Stimulated activated CD4-positive, alpha-beta T cell treated with anti-CD3 and anti-CD28 coated beads, Interleukin-12 subunit alpha, Interleukin-12 subunit beta, amount 100 ng/mL, for 24 hours (primary cell): ENCODE measurements at regions not wholly inside any gene's neighbourhood (a gene's known extent, or its start where the extent isn't known, plus 50 kb on each side); places are given as distances from the start of the nearest gene placed in this dataset.

Source experiments
- DNase-seq, 2 experiments: peaks; one replicate each; pipeline ENCODE4 v3.0.0-alpha.2; 2020; ENCODE audit warnings: low read depth in 2 of 2

DNA sequence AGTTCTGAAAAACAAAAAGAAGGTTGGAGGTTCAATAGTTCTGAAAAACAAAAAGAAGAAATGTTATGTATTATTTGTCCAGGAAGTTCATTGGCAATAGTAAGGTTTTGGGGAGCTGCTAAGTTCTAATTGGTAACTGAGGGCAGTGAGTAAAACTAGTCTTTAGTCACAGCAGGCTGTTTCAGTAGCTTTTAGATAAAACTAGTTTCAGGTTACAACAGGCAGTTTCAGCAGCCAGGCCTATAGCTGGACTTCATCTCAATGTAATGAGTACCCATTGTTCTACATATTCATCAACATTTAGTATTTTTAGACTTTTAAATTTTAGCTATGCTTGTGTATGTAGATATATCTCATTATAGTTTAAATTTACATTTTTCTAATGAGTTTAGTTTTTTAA lies 639.3 kb downstream of the TOX3 start:
- DNase-seq: no peak

DNA sequence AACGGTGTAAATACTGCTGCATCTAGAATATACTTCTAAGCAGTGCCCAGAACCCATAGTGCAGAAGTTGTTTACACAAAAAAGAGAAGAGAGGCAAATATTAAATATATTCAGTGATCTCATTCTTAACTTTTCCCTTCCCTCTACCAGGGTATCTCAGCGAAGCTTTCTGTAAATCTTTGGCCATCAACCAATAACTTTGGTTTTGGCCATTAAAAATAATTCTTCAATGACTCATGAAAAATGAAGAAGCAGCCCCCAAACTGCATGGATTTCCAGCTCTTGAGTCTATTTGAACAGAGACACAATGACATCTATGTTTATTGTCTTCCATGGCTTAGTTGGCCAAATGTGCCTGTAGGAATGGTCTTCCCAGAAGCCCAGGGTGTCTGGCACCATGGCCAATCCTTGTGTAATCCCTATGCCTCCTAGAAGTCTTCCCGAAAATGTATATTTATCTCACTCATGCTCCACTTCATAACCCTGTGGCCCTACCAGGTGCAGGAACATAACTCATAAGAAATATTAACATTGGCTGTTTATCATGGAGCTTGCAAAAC lies 646.6 kb downstream of the TOX3 start:
- no peak for DNase-seq

GRCh38 chr16:51898872-51899271 lies 648.1 kb downstream of the TOX3 start:
- DNase-seq: no peak

DNA sequence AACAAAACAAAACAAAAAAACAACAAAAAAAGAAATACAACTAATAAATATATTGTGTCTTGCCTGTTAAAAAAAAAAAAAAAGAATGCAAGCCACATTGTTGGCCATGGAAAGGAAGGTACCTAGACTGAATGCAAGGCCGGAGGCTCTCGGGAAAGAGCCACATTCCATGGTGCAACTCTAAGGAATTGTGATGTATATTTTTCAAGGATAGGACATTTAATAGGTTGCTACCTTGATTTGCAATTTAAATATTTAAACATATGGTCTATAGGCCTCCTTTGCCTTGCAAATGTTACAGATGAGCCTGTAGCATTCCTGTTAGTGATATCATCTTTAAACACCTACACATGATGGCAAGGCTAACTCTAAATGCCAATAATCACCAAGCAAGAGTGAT lies 650.9 kb downstream of the TOX3 start:
- no peak for DNase-seq

DNA sequence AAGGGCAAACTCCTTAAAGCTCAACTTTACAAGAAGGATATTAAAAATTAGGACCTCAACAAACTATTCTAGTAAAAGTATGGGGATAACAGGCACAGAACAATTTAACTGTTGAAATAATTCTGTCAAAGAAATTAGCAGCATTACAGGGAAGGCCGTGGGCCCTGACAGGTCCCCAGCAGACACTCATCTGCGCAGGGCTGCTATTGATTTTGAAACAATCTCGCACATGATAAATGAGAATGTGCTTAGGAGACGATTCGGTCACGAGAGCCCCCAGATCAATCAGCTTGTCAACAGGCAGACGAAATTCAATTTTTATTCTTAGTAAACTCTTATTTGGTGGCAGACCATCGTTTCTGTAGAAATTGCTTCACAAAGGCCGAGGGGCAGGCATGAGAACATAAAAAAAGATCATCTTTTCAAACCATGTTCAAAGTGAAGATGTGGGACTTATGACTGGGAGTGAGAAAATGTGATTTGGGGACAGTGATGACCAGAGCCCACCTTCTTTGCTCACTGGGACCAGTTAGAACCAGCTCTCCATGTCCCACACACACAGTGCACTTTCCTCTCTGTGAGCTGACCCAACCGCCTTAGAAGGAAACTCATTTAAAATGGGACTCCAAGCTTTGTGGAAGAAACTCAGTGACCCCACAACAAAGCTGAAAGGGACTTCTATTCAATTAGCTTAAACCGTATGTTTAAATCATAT lies 654.5 kb downstream of the TOX3 start:
- DNase-seq: no peak

DNA sequence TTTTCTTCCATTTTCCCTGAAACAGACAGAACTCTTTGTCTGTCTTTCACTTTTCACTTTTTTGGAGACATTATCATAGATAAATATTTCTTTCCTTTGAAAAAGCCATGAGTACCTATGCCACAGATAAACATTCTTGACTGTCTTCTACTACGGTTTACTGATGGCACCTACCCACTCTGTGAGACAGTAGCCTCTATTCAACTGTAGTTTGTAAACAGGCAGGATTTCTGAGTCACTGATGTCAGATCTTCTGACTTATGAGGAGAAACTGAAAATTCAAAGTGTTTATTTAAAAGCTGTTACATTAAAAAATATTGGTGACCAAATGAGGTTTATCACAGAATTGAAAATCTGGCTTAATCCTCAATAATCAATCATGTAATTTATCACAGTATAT lies 658.4 kb downstream of the TOX3 start:
- DNase-seq: no peak

GRCh38 chr16:51888016-51888415 lies 658.9 kb downstream of the TOX3 start:
- no peak for DNase-seq

DNA sequence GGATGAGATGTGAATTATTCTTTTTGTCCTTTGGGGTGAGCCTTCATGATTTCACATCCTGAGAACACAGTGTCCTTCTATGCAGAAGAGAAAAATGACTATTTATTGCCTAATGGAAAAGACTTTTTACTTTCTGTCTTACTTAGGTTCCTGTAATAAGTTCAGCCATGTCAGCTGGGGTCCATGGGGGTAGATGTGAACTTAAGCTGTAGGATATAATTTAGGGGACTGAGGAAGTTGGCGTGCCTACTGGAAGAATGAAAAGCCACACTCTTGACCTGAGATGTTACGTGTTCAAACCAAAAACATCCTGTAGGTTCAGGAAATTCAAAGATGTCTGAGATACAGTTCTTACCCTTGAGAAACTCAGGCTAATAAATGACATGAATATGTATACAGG lies 660.5 kb downstream of the TOX3 start:
- DNase-seq: no peak

DNA sequence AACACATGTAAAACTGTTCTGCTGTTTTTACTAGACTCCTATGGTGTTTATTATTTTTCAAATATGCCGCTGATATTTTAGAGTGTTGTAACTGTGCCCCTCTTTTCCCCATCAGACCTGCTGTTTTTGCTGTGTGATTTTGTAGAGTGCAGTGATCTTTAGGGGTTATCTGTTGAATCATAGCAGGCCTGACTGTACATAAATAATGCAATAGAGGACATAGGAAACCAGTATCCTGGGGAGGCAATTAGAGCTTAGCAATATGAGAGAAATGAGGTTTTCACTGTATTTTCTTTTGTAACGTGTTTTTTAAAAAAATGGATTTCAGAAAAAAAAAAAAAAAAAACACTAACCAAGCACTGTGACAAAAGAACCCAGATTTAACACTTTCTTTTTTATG lies 662.2 kb downstream of the TOX3 start:
- no peak for DNase-seq

DNA sequence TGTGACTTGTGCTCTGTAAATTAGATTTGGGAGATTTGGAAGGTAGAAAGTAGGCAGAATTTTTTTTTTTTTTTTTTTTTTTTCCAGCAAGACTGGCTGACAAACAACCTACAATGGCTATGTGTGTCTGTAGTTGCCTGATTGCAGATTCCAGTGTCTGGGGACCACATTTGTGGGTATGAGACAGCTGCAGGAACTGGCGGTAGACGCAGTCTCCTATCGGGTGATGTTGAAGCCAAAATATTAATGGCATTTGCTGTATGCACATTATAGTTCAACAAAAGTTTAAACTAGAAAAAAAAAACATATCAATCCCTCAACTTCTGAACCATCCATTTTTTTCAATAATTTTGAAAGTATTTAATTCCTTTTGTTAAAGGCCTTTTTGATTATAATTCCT lies 665.2 kb downstream of the TOX3 start:
- no peak for DNase-seq

GRCh38 chr16:51880776-51881175 lies 666.2 kb downstream of the TOX3 start:
- DNase-seq: no peak

- DNase-seq: no peak
Measured at GRCh38 chr16:51877686-51878085, 669.3 kb downstream of the TOX3 start.

- no peak for DNase-seq
Measured at GRCh38 chr16:51876934-51877333, 670.0 kb downstream of the TOX3 start.

- no peak for DNase-seq
Measured at GRCh38 chr16:51876601-51876875, 670.4 kb downstream of the TOX3 start.

- DNase-seq: no peak
Measured at GRCh38 chr16:51875834-51876600, 670.9 kb downstream of the TOX3 start.

- DNase-seq: no peak
Measured at GRCh38 chr16:51872524-51872923, 674.4 kb downstream of the TOX3 start.

DNA sequence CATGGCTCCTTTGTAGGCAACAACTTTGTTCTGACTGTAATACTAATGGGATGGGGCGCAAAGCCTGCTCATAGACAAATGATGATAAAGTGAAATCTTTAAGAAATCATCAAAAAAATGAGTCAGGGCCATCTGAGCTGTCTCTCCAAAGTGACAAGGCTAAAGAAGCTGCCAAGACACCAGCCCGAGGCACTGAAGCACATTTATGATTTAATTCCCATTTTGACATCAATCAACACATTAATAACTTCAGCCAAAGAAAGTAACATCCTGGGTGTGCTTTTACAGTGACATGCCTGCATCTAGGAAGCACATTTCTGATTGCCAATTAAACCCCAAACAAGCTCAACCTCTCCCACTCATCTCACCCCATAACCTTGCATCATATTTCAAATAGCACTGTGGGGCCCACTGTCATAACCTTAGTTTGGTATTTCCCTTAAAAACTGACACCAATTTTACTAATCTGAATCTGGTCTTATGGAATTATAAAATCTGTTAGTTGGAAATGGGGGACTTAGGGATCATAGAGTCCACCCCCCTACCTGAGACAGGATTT lies 676.6 kb downstream of the TOX3 start:
- DNase-seq: no peak

DNA sequence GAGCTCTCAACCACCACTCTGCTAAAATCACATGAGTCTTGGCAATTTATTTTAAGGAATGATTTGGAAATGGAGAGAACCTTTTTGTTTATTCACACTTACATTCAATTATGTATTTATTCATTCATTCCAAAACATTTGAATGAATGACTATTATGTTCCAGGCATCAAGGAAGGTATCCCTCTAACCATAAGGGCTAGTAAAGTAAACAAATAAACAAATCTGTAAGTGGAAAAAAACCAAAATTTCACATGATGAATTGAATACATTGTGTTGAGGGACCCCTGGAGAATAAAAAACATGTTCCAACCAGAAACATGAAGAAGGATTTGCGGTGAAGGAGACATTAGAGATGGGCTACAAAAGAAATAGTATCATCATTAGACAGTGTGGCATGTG lies 677.8 kb downstream of the TOX3 start:
- DNase-seq: no peak

GRCh38 chr16:51868631-51869030 lies 678.3 kb downstream of the TOX3 start:
- no peak for DNase-seq

- DNase-seq: no peak
Measured at GRCh38 chr16:51867386-51868065, 679.4 kb downstream of the TOX3 start.

DNA sequence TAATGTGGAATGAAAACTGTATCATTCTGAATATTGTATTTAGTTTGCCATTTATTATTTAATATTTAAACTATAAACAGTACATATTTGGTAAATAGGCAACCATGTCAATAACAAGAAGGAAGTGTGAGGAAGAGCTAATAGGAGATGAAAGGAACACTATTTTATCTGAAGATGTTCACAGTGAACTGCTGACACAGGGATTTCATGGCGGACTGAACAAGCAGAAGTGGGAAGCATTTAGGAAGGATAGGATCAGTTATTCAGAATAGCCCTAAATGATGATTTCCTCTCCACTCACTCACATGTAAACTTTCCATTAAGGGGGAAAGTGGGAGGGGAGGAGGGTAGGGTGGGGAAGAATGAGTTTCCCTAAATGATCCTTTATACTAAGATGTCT lies 682.4 kb downstream of the TOX3 start:
- no peak for DNase-seq

DNA sequence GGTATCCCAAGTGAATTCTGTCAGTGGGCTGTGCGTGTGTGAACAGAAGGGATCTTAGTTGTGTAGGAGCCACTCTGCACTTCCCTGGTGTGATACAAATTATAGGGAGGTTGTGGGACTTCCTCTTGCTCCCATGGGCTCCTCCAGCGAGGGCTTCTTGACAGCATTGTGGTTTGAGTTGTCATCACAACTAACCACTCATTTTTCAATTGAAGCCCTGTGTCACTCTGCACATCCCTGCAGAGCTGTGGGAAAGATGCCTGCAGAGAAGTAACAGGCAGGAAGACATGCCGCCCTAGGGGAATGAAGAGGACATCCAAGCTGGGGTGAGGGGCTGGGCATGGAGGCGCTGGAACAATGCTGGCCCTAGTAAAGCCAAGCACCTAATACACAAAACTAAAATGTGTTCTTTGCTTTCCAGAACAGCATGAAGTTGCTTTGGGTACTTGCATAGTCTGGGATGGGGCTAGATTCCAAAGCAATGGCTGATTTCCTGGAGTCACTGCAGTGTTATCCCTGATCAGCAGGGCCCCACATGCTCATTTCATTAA lies 692.5 kb downstream of the TOX3 start:
- no peak for DNase-seq
